A549 (cell line): ENCODE measurements at regions not wholly inside any gene's neighbourhood (a gene's known extent, or its start where the extent isn't known, plus 50 kb on each side); places are given as distances from the start of the nearest gene placed in this dataset.
A peak's percentile ranks its signal among the peaks of the same experiment; 100 is the strongest.

ENCODE experiments used
- ATAC-seq, 2 experiments: fragments of 200-7000 bp in 1 of 2; fragments of >200 bp in 1 of 2; cut with Nextera tagmentation in 1 of 2; cut with Tn5 transposase in 1 of 2; 3 replicates each; pipeline versions ENCODE4 v1.8.0 to v1.9.1; 2018 to 2020; ENCODE audit warnings: mild to moderate bottlenecking in 1 of 2, moderate library complexity in 1 of 2
- CTCF ChIA-PET: fragments of 300-600 bp; sonication (Branson Sonifier 250); formaldehyde crosslinking; extraction: SDS; loops from one replicate; lab custom pipeline; 2021; ENCODE audit warnings: antibody characterized with exemption, inconsistent platforms; lab: Yijun Ruan, JAX
- POLR2A ChIA-PET: fragments of 350-600 bp; formaldehyde crosslinking; extraction: SDS; loops from one replicate; lab custom pipeline; 2021; ENCODE audit warnings: antibody characterized with exemption, inconsistent platforms; lab: Yijun Ruan, JAX
- DNase-seq, 2 experiments: peaks; one replicate each; pipeline versions ENCODE4 v3.0.0 to v3.0.0-alpha.2; 2011 to 2016; ENCODE audit warnings: low read depth in 1 of 2, low spot score in 1 of 2
- FAIRE-seq: peaks from 2 replicates; lab custom pipeline; 2011; peaks lifted over from hg19 to GRCh38; lab: Jason Lieb, UNC
- H3K27ac ChIP-seq, 2 experiments: fragments of >200 bp; sonication (Bioruptor Twin); formaldehyde crosslinking; 3 replicates each; pipeline ENCODE4 v1.5.1; 2016 to 2017
- H3K4me1 ChIP-seq: fragments of >200 bp; sonication (Bioruptor Twin); formaldehyde crosslinking; 3 replicates; pipeline ENCODE4 v1.6.1; 2016
- H3K4me2 ChIP-seq: fragments of >200 bp; sonication (Bioruptor Twin); formaldehyde crosslinking; 3 replicates; pipeline ENCODE4 v1.6.1; 2016
- H3K4me3 ChIP-seq: fragments of >200 bp; sonication (Bioruptor Twin); formaldehyde crosslinking; 3 replicates; pipeline ENCODE4 v1.5.1; 2016
- H3K9me3 ChIP-seq: fragments of >200 bp; sonication (Bioruptor Twin); formaldehyde crosslinking; 3 replicates; pipeline ENCODE4 v1.6.1; 2016
- CHD4 ChIP-seq: fragments of 200-600 bp; sonication (generic); IDR thresholded peaks from 2 replicates; pipeline ENCODE4 v1.6.1; 2016; ENCODE audit warnings: antibody characterized with exemption, mild to moderate bottlenecking, borderline replicate concordance
- CTCF ChIP-seq: fragments of >200 bp; sonication (Bioruptor Twin); formaldehyde crosslinking; IDR thresholded peaks from 3 replicates; pipeline ENCODE4 v1.5.1; 2016
- FOSL2 ChIP-seq, 2 experiments: fragments of 450-650 bp in 1 of 2; fragments of >200 bp in 1 of 2; sonication (Bioruptor Twin) in 1 of 2; formaldehyde crosslinking; IDR thresholded peaks; 2 replicates each; pipeline versions ENCODE4 v1.5.0 to v1.6.1; 2016 to 2020; ENCODE audit warnings: mild to moderate bottlenecking in 1 of 2, moderate library complexity in 1 of 2
- FOXS1 ChIP-seq: fragments of 250-450 bp; sonication (Bioruptor Pico); IDR thresholded peaks from 2 replicates; pipeline ENCODE4 v1.5.0; 2020; ENCODE audit warnings: mild to moderate bottlenecking, moderate library complexity
- HDAC2 ChIP-seq: fragments of 200-600 bp; sonication (generic); IDR thresholded peaks from 2 replicates; pipeline ENCODE4 v1.6.1; 2016
- HOXA7 ChIP-seq: fragments of 250-450 bp; sonication (Bioruptor Pico); IDR thresholded peaks from 2 replicates; pipeline ENCODE4 v1.5.0; 2020; ENCODE audit warnings: mild to moderate bottlenecking, moderate library complexity
- JUN ChIP-seq, 2 experiments: fragments of >200 bp; sonication (Bioruptor Twin); formaldehyde crosslinking; IDR thresholded peaks; 2 replicates in 1 of 2; 3 replicates in 1 of 2; pipeline ENCODE4 v1.6.1; 2016 to 2017
- MAFK ChIP-seq: fragments of 450-650 bp; IDR thresholded peaks from 2 replicates; pipeline ENCODE4 v1.6.1; 2014; ENCODE audit not compliant: partially characterized antibody
- MYC ChIP-seq: IDR thresholded peaks from 2 replicates; pipeline ENCODE4 v1.6.1; 2012; ENCODE audit warnings: mild to moderate bottlenecking, inconsistent platforms, low read length, improper control_type of control experiment, borderline replicate concordance
- NFE2L2 ChIP-seq: fragments of 150-350 bp; conservative IDR thresholded peaks from 2 replicates; pipeline ENCODE4 v1.6.1; 2014; ENCODE audit warnings: low read length
- NPAS2 ChIP-seq: fragments of 250-450 bp; sonication (Bioruptor Pico); IDR thresholded peaks from 2 replicates; pipeline ENCODE4 v1.8.0; 2022; ENCODE audit warnings: mild to moderate bottlenecking, moderate library complexity, borderline replicate concordance
- RARB ChIP-seq: fragments of 250-450 bp; sonication (Bioruptor Pico); IDR thresholded peaks from 2 replicates; pipeline ENCODE4 v1.8.0; 2021; ENCODE audit warnings: mild to moderate bottlenecking, moderate library complexity
- REST ChIP-seq: fragments of 200-600 bp; sonication (generic); IDR thresholded peaks from 2 replicates; pipeline ENCODE4 v1.6.1; 2016; ENCODE audit warnings: antibody characterized with exemption, mild to moderate bottlenecking, moderate library complexity
- ZNF302 ChIP-seq: fragments of 250-450 bp; sonication (Bioruptor Pico); IDR thresholded peaks from 2 replicates; pipeline ENCODE4 v1.9.0; 2021; ENCODE audit warnings: inconsistent platforms, mild to moderate bottlenecking, moderate library complexity
- WGBS: methylation state at CpG from one replicate; pipeline ENCODE4 v1.1.6; 2017; ENCODE audit errors: missing lambda C conversion rate; 5-methylcytosine and 5-hydroxymethylcytosine counted together
- TF ChIP-seq, protein P1 (sequence below): IDR thresholded peaks from 2 replicates; pipeline ENCODE4 v1.6.1; 2012
- TF ChIP-seq, protein P2 (sequence below): fragments of 450-650 bp; IDR thresholded peaks from 2 replicates; pipeline ENCODE4 v1.6.1; 2014; ENCODE audit warnings: antibody characterized with exemption
- TF ChIP-seq, protein P3 (sequence below): fragments of >200 bp; sonication (Bioruptor Twin); formaldehyde crosslinking; IDR thresholded peaks from 2 replicates; pipeline ENCODE4 v1.6.1; 2016

GRCh38 chr2:220499225-220499624 is 871.8 kb downstream of the SLC4A3 start:
- CTCF ChIA-PET, result interaction anchor here (1.0 kb wide), 1 partner anchor 16 kb away, joined by 3 read pairs; no protein-coding TSS in a partner anchor
- no peak for FAIRE-seq
- Histone ChIP-seq H3K4me3 (no peak overlapping the region), H3K27ac (peak overlapping the region in 1 of 2 experiments; percentile 19; a peak in 1 of 6 replicates), H3K9me3 (peaks cover 3% of the 10 kb centered on the region; the same call in 1 of the 3 replicates), H3K4me2 (peak overlapping the region; percentile 41)
- DNase-seq, result peak; percentile 25 to 39
- WGBS, result 36% methylated on average over 2 of the region's 2 CpGs
- ATAC-seq, result peak; percentile 84 to 90
- TF ChIP-seq NPAS2 (CRISPR knock-in tag), result no peak
- TF ChIP-seq, protein P1, sequence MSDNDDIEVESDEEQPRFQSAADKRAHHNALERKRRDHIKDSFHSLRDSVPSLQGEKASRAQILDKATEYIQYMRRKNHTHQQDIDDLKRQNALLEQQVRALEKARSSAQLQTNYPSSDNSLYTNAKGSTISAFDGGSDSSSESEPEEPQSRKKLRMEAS, result 0 out of 2 replicates have a peak, but pooled peaks have one; percentile 34
- TF ChIP-seq, all 56 proteins: peak for 1
- peaks cover 9% of the 10 kb centered on the region for H3K4me1 ChIP-seq
- POLR2A ChIA-PET, result no interaction called here

DNA sequence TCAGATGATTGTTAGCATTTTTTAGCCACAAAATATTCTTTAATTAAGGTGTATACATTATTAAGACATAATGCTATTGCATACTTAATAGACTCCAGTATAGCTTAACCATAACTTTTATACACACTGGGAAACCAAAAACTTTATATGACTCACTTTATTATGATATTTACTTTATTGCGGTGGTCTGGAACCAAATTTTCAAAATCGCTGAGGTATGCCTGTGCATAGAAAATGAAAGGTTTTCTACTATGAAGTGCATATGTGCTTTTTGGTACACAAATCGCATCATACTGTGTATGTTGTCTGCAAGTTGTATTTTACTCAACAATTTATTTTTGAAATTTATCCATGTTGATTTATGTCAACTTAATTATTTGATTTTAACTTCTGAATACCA is 875.1 kb downstream of the SLC4A3 start:
- POLR2A ChIA-PET, result no interaction called here
- FAIRE-seq (no peak), ATAC-seq (no peak), DNase-seq (no peak)
- Histone ChIP-seq H3K9me3 (peaks cover 3% of the 10 kb centered on the region; the same call in 1 of the 3 replicates), H3K4me3 (no peak overlapping the region), H3K4me2 (no peak overlapping the region), H3K4me1 (peaks cover 19% of the 10 kb centered on the region), H3K27ac (no peak overlapping the region)
- no peak for TF ChIP-seq FOXS1 (CRISPR knock-in tag)
- no peak for TF ChIP-seq CHD4
- TF ChIP-seq HDAC2, result no peak
- TF ChIP-seq NFE2L2, result no peak
- TF ChIP-seq MAFK, result no peak
- TF ChIP-seq, protein P2, sequence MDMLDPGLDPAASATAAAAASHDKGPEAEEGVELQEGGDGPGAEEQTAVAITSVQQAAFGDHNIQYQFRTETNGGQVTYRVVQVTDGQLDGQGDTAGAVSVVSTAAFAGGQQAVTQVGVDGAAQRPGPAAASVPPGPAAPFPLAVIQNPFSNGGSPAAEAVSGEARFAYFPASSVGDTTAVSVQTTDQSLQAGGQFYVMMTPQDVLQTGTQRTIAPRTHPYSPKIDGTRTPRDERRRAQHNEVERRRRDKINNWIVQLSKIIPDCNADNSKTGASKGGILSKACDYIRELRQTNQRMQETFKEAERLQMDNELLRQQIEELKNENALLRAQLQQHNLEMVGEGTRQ, result no peak
- 68% methylated on average over 3 of the region's 3 CpGs for WGBS
- CTCF ChIA-PET, result no interaction called here

- ATAC-seq (no peak), FAIRE-seq (no peak), DNase-seq (no peak)
- WGBS, result 62% methylated on average over 4 of the region's 4 CpGs
- peaks cover 19% of the 10 kb centered on the region for H3K4me1 ChIP-seq
- H3K4me3 ChIP-seq, result no peak overlapping the region
- CTCF ChIA-PET, result interaction anchor here (1.4 kb wide), 1 partner anchor 11 kb away, joined by 4 read pairs; no protein-coding TSS in a partner anchor
- POLR2A ChIA-PET, result no interaction called here
- no peak overlapping the region for H3K27ac ChIP-seq
- TF ChIP-seq REST (no peak), FOSL2 (IDR thresholded peaks at IDR 0.05) (no peak), FOSL2 (CRISPR knock-in tag; IDR thresholded peaks at IDR 0.05) (no peak), HOXA7 (no peak), CTCF (no peak), MYC (no peak), JUN (IDR thresholded peaks at IDR 0.05) (no peak), RARB (CRISPR knock-in tag) (no peak), ZNF302 (CRISPR knock-in tag) (no peak)
- TF ChIP-seq, protein P3, sequence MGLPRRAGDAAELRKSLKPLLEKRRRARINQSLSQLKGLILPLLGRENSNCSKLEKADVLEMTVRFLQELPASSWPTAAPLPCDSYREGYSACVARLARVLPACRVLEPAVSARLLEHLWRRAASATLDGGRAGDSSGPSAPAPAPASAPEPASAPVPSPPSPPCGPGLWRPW, result no peak
- H3K9me3 ChIP-seq, result peaks cover 3% of the 10 kb centered on the region; the same call in 1 of the 3 replicates
- no peak overlapping the region for H3K4me2 ChIP-seq
These were observed 876.0 kb downstream of the SLC4A3 start for GRCh38 chr2:220503431-220503830.
